GM23338 (cell line): ENCODE measurements at regions not wholly inside any gene's neighbourhood (a gene's known extent, or its start where the extent isn't known, plus 50 kb on each side); places are given as distances from the start of the nearest gene placed in this dataset.

ENCODE experiments used
- ATAC-seq: fragments of 200-7000 bp; cut with Tn5 transposase; 3 replicates; pipeline ENCODE4 v1.9.1; 2020
- DNase-seq: peaks from one replicate; pipeline ENCODE4 v3.0.0-alpha.2; 2015; ENCODE audit warnings: low spot score
- H2AFZ ChIP-seq: fragments of 200-600 bp; sonication (generic); 2 replicates; pipeline ENCODE4 v1.8.0; 2016; ENCODE audit warnings: antibody characterized with exemption, mild to moderate bottlenecking, moderate library complexity
- H3F3A ChIP-seq: fragments of 200-600 bp; sonication (generic); replicated peaks from 2 replicates; pipeline ENCODE4 v1.8.0; 2017; ENCODE audit warnings: antibody characterized with exemption, mixed run types, low read depth
- H3K27ac ChIP-seq: fragments of 200-600 bp; sonication (generic); 2 replicates; pipeline ENCODE4 v1.6.1; 2016; ENCODE audit warnings: low read depth
- H3K27me3 ChIP-seq: fragments of 200-600 bp; sonication (generic); 2 replicates; pipeline ENCODE4 v1.8.0; 2016; ENCODE audit warnings: mild to moderate bottlenecking, mixed run types, moderate library complexity; ENCODE audit not compliant: insufficient read depth
- H3K36me3 ChIP-seq: fragments of 200-600 bp; sonication (generic); 2 replicates; pipeline ENCODE4 v1.8.0; 2016; ENCODE audit warnings: mild to moderate bottlenecking; ENCODE audit not compliant: insufficient read depth
- H3K4me1 ChIP-seq: fragments of 200-600 bp; sonication (generic); 2 replicates; pipeline ENCODE4 v1.8.0; 2016; ENCODE audit warnings: mild to moderate bottlenecking, moderate library complexity; ENCODE audit not compliant: insufficient read depth
- H3K4me2 ChIP-seq: fragments of 200-600 bp; sonication (generic); 2 replicates; pipeline ENCODE4 v1.7.1; 2017; ENCODE audit warnings: mixed run types
- H3K4me3 ChIP-seq: fragments of 200-600 bp; sonication (generic); 2 replicates; pipeline ENCODE4 v1.6.1; 2016; ENCODE audit warnings: mixed run types
- H3K79me2 ChIP-seq: fragments of 200-600 bp; sonication (generic); replicated peaks from 2 replicates; pipeline ENCODE4 v1.8.0; 2017; ENCODE audit warnings: mild to moderate bottlenecking; ENCODE audit not compliant: insufficient read depth
- H3K9me2 ChIP-seq: fragments of 200-600 bp; sonication (generic); 2 replicates; pipeline ENCODE4 v1.8.0; 2017; ENCODE audit not compliant: insufficient read depth
- H4K20me1 ChIP-seq: fragments of 200-600 bp; sonication (generic); replicated peaks from 2 replicates; pipeline ENCODE4 v1.8.0; 2017; ENCODE audit warnings: mild to moderate bottlenecking; ENCODE audit not compliant: insufficient read depth
- H3K27ac Mint-ChIP-seq: 2 replicates; pipeline ENCODE4 v1.8.0; 2020; ENCODE audit warnings: inconsistent platforms, mild to moderate bottlenecking, moderate library complexity, mixed read lengths
- H3K27me3 Mint-ChIP-seq: 3 replicates; pipeline ENCODE4 v1.8.0; 2022; ENCODE audit warnings: low read depth, mild to moderate bottlenecking, moderate library complexity, mixed read lengths, inconsistent platforms; ENCODE audit not compliant: insufficient read depth, poor library complexity
- H3K36me3 Mint-ChIP-seq: 3 replicates; pipeline ENCODE4 v1.8.0; 2021; ENCODE audit warnings: low read depth, mild to moderate bottlenecking, inconsistent platforms, moderate library complexity, mixed read lengths
- H3K4me1 Mint-ChIP-seq: 3 replicates; pipeline ENCODE4 v1.8.0; 2020; ENCODE audit warnings: mild to moderate bottlenecking, inconsistent platforms, mixed read lengths
- H3K4me3 Mint-ChIP-seq: 3 replicates; pipeline ENCODE4 v1.8.0; 2021; ENCODE audit warnings: moderate library complexity, mild to moderate bottlenecking, inconsistent platforms, mixed read lengths
- H3K9me3 Mint-ChIP-seq: 3 replicates; pipeline ENCODE4 v1.8.0; 2020; ENCODE audit warnings: moderate library complexity, mild to moderate bottlenecking, inconsistent platforms, mixed read lengths
- CREB1 ChIP-seq: fragments of 250-450 bp; sonication (Bioruptor Pico); IDR thresholded peaks from 2 replicates; pipeline ENCODE4 v1.5.0; 2020; ENCODE audit warnings: low read depth, mild to moderate bottlenecking, moderate library complexity
- CTCF ChIP-seq, 2 experiments: fragments of 200-600 bp in 1 of 2; sonication (generic) in 1 of 2; conservative IDR thresholded peaks; 2 replicates each; pipeline versions ENCODE4 v1.5.1 to v1.6.1; 2016 to 2017; ENCODE audit warnings: antibody characterized with exemption in 2 of 2, low read depth in 2 of 2, mild to moderate bottlenecking in 2 of 2, moderate library complexity in 1 of 2
- ETS1 ChIP-seq: IDR thresholded peaks from 2 replicates; pipeline ENCODE4 v1.6.1; 2016; ENCODE audit warnings: antibody characterized with exemption
- EZH2 ChIP-seq: fragments of 200-600 bp; sonication (generic); IDR thresholded peaks from one replicate; pipeline ENCODE4 v1.8.0; 2017; ENCODE audit warnings: antibody characterized with exemption, mild to moderate bottlenecking, low read depth; ENCODE audit not compliant: unreplicated experiment
- EZH2phosphoT487 ChIP-seq: fragments of 200-600 bp; sonication (generic); IDR thresholded peaks from one replicate; pipeline ENCODE4 v1.8.1; 2018; ENCODE audit warnings: antibody characterized with exemption; ENCODE audit not compliant: unreplicated experiment
- JUNB ChIP-seq: IDR thresholded peaks from one replicate; pipeline ENCODE4 v1.6.1; 2016; ENCODE audit warnings: antibody characterized with exemption; ENCODE audit not compliant: unreplicated experiment
- NANOG ChIP-seq: IDR thresholded peaks from 2 replicates; pipeline ENCODE4 v1.6.1; 2016; ENCODE audit warnings: antibody characterized with exemption, borderline replicate concordance
- POLR2AphosphoS5 ChIP-seq: IDR thresholded peaks from 2 replicates; pipeline ENCODE4 v1.6.1; 2016; ENCODE audit warnings: antibody characterized with exemption, low read depth
- REST ChIP-seq: IDR thresholded peaks from one replicate; pipeline ENCODE4 v1.6.1; 2018; ENCODE audit warnings: antibody characterized with exemption; ENCODE audit not compliant: unreplicated experiment
- STAT1 ChIP-seq: IDR thresholded peaks from one replicate; pipeline ENCODE4 v1.6.1; 2016; ENCODE audit warnings: antibody characterized with exemption; ENCODE audit not compliant: unreplicated experiment
- ZNF114 ChIP-seq: fragments of 250-450 bp; sonication (Bioruptor Pico); IDR thresholded peaks from 2 replicates; pipeline ENCODE4 v1.5.0; 2020; ENCODE audit warnings: mild to moderate bottlenecking, moderate library complexity

GRCh38 chr9:86718388-86719049 is 228.8 kb downstream of the GAS1 start:
- Histone ChIP-seq H3K79me2 (no peaks in the 10 kb centered on the region), H3K36me3 (no peaks in the 10 kb centered on the region), H3K4me2 (no peak overlapping the region), H3K27me3 (no peaks in the 10 kb centered on the region), H3F3A (no peaks in the 10 kb centered on the region), H3K27ac (no peak overlapping the region), H3K9me2 (peaks cover 16% of the 10 kb centered on the region; the same call in 1 of the 2 replicates), H2AFZ (no peak overlapping the region), H4K20me1 (no peaks in the 10 kb centered on the region), H3K4me3 (no peak overlapping the region), H3K4me1 (peaks cover 7% of the 10 kb centered on the region)
- Mint-ChIP-seq H3K4me1 (peaks cover 25% of the 10 kb centered on the region), H3K27me3 (peaks cover 4% of the 10 kb centered on the region), H3K4me3 (no peak overlapping the region), H3K9me3 (no peaks in the 10 kb centered on the region), H3K36me3 (no peaks in the 10 kb centered on the region), H3K27ac (no peak overlapping the region)
- no peak for DNase-seq
- ATAC-seq, result no peak
- no peak for TF ChIP-seq REST
- no peak for TF ChIP-seq EZH2phosphoT487
- TF ChIP-seq STAT1, result no peak

- no peak for ATAC-seq
- H3K4me3 ChIP-seq, result no peak overlapping the region
- no peak for TF ChIP-seq REST
- TF ChIP-seq EZH2, result no peak
- no peak for TF ChIP-seq POLR2AphosphoS5
- TF ChIP-seq ETS1, result no peak
- no peak for TF ChIP-seq JUNB
- no peak for TF ChIP-seq ZNF114 (CRISPR knock-in tag)
- no peak for TF ChIP-seq CTCF (conservative IDR thresholded peaks at IDR 0.05; ENCODE audit: low read depth in 2 of 2)
- no peak for TF ChIP-seq STAT1
- TF ChIP-seq CREB1, result no peak
- TF ChIP-seq NANOG, result no peak
Measured at GRCh38 chr9:86716326-86716922, 230.9 kb downstream of the GAS1 start.

More at GRCh38 chr9:86716326-86716922, 230.9 kb downstream of the GAS1 start:
- no peaks in the 10 kb centered on the region for H3K79me2 ChIP-seq
- no peak overlapping the region for H3K4me2 ChIP-seq
- H3K4me1 ChIP-seq, result peaks cover 2% of the 10 kb centered on the region
- Mint-ChIP-seq H3K4me3 (no peak overlapping the region), H3K9me3 (no peaks in the 10 kb centered on the region), H3K27ac (no peak overlapping the region; the same call in 1 of the 2 replicates), H3K4me1 (peaks cover 8% of the 10 kb centered on the region), H3K27me3 (peaks cover 1% of the 10 kb centered on the region), H3K36me3 (no peaks in the 10 kb centered on the region)
- no peaks in the 10 kb centered on the region for H4K20me1 ChIP-seq
- DNase-seq, result no peak
- peaks cover 17% of the 10 kb centered on the region for H3K9me2 ChIP-seq
- H3K36me3 ChIP-seq, result no peaks in the 10 kb centered on the region
- H3F3A ChIP-seq, result no peaks in the 10 kb centered on the region
- H3K27me3 ChIP-seq, result no peaks in the 10 kb centered on the region
- H2AFZ ChIP-seq, result no peak overlapping the region
- H3K27ac ChIP-seq, result no peak overlapping the region
